Stimulated activated CD8-positive, alpha-beta memory T cell treated with anti-CD3 and anti-CD28 coated beads, Interleukin-4, amount 100 ng/mL, for 1 hour (primary cell): ENCODE measurements at regions not wholly inside any gene's neighbourhood (a gene's known extent, or its start where the extent isn't known, plus 50 kb on each side); places are given as distances from the start of the nearest gene placed in this dataset.
"Not testable (repeated sequence)": the region's sequence is repeated elsewhere in the genome, so short reads cannot be mapped to it uniquely, and the experiment has no call there.

ENCODE experiments used
- DNase-seq, 2 donors: peaks; one replicate each; pipeline ENCODE4 v3.0.0-alpha.2; 2020; ENCODE audit warnings: low read depth in 2 of 2, low spot score in 1 of 2

- DNase-seq, result no peak
Measured at GRCh38 chr2:105504459-105504858, 105.6 kb upstream of the FHL2 start.

GRCh38 chr2:105502625-105503334, 103.9 kb upstream of the FHL2 start:
- no peak for DNase-seq

GRCh38 chr2:105498281-105498846, 99.5 kb upstream of the FHL2 start:
- DNase-seq, result no peak

DNA sequence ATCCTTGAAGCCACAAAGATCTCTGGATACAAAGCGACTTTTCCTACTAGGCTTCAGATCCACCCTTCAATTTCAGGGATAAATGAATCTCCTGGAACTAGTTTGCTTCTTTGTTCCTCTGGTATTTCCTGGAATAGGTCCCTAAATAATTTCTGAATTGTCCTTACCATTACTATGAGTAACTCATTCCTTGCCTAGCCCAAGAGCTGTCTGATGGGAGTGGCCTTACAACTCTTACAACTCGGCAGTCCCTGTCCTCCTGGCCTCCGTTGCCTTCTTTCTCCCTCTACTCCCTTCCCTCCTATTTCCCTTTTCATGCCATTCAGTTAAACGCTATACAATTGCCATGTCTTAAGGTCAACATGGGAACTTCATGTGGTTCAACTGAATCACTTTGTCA, 98.2 kb upstream of the FHL2 start:
- DNase-seq, result no peak

GRCh38 chr2:105496271-105496670, 97.4 kb upstream of the FHL2 start:
- DNase-seq, result no peak

DNA sequence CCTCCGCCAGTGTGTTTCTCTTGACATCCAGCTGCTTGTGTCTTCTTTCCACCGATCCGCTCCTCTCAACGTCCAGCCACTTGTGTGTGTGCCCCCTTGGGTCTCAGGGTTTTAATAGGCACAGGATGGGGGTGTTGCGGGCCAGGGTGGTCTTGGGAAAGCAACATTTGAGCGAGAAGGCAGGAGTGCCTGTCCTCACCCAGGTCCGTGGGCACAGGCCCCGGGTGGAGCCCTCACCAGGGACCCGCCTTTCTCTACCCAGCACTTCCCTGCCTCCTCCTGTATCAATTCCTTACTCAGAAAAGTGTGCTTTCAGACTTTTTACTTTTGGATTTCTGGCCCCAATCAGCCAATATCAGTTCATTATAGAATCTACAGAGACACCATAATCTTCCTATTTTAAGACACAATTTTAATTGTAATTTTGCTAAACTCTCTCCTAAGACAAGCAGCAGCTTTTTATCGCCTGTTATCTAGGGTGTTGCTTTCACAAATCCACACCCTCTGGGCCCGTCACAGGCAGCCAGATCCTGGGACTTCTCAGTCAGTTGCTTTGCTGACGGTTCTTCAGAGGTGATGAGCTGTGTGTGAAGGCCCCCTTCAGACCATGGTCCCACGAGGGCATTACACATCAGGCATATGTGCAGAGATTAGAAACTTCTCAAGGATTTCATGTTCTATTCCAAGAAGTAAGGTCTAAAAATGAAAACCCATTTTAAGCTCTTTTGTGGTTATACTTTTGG, 96.0 kb upstream of the FHL2 start:
- no peak for DNase-seq

- no peak for DNase-seq
Measured at GRCh38 chr2:105490956-105491355, 92.1 kb upstream of the FHL2 start.

DNA sequence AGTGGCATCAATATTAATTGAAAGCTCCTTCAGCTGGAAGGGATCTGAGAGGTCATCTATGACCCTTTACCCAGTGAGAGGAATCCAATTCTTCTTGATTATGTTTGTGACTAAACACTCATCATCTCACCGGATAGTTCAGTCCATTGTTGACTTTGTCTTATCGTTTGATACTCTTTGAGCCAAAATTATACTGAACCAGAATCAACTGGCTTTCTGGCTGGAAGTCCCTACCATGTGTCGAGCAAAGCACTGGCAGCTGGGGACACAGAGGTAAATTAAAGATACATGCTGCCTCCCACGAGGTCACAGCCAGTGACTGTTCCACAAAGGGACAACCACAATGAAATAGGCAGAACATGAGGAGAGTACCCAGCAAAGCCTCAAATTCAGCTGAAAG, 91.4 kb upstream of the FHL2 start:
- DNase-seq, result no peak

GRCh38 chr2:105489168-105489878, 90.5 kb upstream of the FHL2 start:
- no peak for DNase-seq

GRCh38 chr2:105488285-105488684, 89.4 kb upstream of the FHL2 start:
- no peak for DNase-seq

DNA sequence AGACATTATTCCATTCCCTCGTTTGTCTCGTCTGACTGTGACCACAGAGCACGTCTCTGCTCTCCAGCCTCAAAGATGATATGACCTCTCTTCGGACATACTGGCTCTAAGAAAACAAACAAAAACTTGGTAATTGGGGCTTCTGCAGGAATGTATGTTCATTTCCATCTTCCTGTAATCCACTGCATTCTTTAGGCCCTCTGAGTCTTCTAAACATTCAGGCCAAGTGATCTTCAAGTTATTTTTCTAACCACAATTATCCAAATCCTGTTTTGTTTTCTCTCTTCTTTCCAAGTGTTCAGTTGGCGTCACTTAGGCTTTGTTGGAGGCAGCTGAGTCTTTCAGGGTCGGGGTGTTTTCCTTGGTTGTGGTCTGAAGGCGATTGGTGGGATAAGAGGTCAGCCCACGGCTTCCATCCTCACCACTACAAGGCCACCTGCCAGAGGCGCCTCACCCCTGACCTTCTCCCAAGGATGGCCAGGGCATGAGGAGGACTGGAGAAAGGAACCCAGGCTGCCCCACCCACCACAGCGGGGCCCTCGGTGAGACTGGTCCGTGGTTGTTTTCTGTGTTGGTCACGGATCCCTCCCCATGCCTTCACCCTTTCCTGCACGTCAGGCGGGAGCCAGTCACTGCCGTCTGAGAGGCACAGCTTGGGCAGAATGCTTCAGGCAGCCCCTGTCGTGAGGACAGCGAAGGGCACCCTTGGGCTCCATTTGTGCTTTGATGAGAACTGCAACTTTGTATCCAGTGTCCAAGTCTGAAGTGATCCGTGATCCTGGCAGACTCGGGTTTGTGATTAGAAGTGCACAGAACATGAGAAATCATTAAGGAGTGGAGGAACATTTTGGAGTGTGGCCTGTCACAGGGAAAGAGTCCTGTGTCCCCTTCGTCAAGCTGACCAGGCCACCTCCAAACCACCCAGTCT, 88.6 kb upstream of the FHL2 start:
- no peak for DNase-seq

DNA sequence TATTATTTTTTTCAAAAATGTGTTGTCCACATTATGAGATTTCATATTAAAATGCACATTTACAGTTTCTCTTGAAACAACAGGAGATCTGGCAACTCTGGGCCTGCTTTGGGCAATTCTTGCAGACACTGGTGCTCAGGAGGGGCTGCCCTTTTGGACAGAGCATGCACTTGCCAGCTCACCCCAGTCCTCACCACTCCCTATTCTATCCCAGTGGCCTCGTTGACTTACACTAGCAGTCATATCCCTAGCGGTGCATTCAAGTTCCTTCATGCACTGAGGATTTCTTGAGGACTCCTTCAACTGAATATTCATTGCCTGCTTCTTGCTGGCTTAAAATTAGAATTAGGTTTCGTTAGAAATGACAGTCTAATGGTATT, 87.9 kb upstream of the FHL2 start:
- no peak for DNase-seq

- DNase-seq, result no peak
Measured at GRCh38 chr2:105478670-105479069, 79.8 kb upstream of the FHL2 start.

DNA sequence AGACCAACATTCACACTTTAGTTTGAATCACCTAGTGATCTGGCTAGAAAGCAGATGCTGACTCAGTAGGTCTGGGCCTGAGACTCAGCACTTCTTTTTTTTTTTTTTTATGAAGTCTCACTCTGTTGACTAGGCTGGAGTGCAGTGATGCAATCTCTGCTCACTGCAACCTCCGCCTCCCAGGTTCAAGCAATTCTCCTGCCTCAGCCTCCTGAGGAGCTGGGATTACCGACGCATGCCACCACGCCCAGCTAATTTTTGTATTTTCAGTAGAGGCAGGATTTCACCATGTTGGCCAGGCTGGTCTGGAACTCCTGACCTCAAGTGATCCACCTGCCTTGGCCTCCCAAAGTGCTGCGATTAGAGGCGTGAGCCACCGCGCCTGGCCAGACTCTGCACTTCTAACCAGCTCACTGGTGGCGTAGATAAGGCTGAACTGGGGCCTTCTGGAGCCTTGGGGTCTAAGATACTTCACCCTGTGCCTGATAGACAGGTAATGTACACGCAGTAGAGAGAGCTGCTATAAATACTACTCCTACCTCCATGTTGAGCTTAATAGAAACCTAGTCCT, 78.3 kb upstream of the FHL2 start:
- DNase-seq, result not testable (repeated sequence)

- DNase-seq, result no peak
Measured at GRCh38 chr2:105473011-105473410, 74.2 kb upstream of the FHL2 start.

- no peak for DNase-seq
Measured at GRCh38 chr2:105470979-105471378, 72.1 kb upstream of the FHL2 start.

- no peak for DNase-seq
Measured at GRCh38 chr2:105469781-105470180, 70.9 kb upstream of the FHL2 start.

GRCh38 chr2:105468582-105469042, 69.8 kb upstream of the FHL2 start:
- DNase-seq, result no peak

GRCh38 chr2:105464325-105464724, 65.5 kb upstream of the FHL2 start:
- no peak for DNase-seq

DNA sequence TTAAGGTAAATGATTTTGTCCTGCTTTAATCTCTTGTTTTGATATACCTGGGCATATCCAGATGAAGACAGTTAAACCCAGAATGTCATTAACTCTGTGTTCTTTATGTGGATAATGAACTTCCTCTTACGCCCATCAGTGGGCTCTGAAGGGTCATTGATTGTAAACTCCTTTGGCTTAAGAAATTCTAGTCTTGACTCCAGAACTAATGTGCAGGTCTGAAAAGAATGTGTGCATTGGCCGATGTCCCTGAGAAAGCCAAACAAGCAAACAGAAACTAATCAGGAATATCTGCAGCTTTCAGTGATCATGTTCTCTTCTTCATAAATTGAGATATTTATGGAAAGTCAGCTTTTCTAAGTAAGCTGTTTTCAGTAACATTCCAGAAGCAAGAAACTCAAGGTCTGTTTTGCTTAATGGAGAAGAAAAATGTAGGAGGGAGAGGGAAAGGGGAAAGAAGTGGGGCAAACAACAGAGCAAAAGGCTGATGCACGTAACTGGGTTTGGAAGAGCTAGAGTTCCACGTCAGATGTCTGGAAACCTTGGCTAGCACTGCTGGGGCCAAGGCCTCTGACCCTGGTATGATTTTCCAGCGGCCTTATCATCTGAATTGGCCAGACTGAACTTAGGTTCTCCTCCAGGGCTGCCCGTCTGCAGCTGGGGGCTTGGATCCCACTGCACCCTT, 61.3 kb upstream of the FHL2 start:
- DNase-seq, result no peak
